ENCODE measurements at regions not wholly inside any gene's neighbourhood (a gene's known extent, or its start where the extent isn't known, plus 50 kb on each side); places are given as distances from the start of the nearest gene placed in this dataset.

GRCh38 chr4:72901553-72901952 lies 168.0 kb downstream of the COX18 start:
- no peaks in the 10 kb centered on the region for H3K9me3 ChIP-seq (ENCODE audit: insufficient read depth, low read length)
- H3K4me1 ChIP-seq (ENCODE audit: insufficient read depth, insufficient read length), result no peaks in the 10 kb centered on the region
- no peak overlapping the region for H3K4me3 ChIP-seq (ENCODE audit: insufficient read length, low read depth)
- H3K9ac ChIP-seq (ENCODE audit: insufficient read length, low read depth), result no peak overlapping the region
- TF ChIP-seq SUZ12 (IDR thresholded peaks at IDR 0.05; ENCODE audit: extremely low read depth, insufficient read depth, insufficient read length) (no peak), ZNF274 (IDR thresholded peaks at IDR 0.05; ENCODE audit: low read depth, low read length) (no peak), YY1 (IDR thresholded peaks at IDR 0.05; ENCODE audit: insufficient read depth, insufficient read length) (no peak)
- no peaks in the 10 kb centered on the region for H3K27me3 ChIP-seq (ENCODE audit: insufficient read depth, insufficient read length)
- H3K36me3 ChIP-seq (ENCODE audit: insufficient read depth, insufficient read length, low read length), result no peaks in the 10 kb centered on the region
- no peak for DNase-seq (ENCODE audit: low read depth, low spot score)

DNA sequence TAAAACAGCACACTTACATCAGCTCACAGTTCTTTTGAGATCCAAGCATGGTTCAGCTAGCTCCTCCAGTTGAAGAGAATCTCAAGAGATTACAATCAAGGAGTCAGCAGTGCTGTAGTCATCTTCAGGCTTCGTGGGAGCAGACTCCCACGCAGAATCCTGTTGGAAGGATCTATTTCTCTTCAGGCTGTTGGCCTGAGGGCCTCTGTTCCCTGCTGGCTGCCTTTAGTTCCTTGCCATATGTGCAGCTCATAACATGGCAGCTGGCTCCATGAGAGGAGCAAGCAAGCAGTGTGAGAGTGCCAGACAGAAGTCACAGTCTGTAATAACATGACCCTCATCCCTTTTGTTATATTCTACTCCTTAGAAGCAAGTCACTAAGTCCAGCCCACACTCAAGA lies 168.6 kb downstream of the COX18 start:
- no peak for TF ChIP-seq YY1 (IDR thresholded peaks at IDR 0.05; ENCODE audit: insufficient read depth, insufficient read length)
- TF ChIP-seq SUZ12 (IDR thresholded peaks at IDR 0.05; ENCODE audit: extremely low read depth, insufficient read depth, insufficient read length), result no peak
- TF ChIP-seq ZNF274 (IDR thresholded peaks at IDR 0.05; ENCODE audit: low read depth, low read length), result no peak
- H3K4me3 ChIP-seq (ENCODE audit: insufficient read length, low read depth), result no peak overlapping the region
- DNase-seq (ENCODE audit: low read depth, low spot score), result no peak

DNA sequence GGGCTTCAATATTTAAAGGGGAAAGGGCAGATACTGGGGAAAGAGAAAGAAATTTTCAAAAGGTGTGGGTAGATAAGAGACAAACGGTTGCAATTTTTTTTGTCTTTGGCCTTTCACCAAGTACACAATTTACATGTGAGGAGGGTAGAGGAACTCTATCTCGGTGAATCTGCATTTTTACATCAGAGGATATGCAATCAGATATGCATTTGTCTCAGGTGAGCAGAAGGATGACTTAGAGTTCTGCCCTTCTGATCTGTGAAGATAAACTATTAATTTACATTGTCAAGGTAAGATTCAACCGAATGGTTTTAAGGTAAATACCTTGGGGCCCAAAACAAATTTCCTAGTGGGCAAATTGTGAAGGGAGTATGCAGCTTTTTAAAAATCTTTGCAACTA lies 169.9 kb downstream of the COX18 start:
- no peak overlapping the region for H3K4me3 ChIP-seq (ENCODE audit: insufficient read length, low read depth)
- no peak for TF ChIP-seq ZNF274 (IDR thresholded peaks at IDR 0.05; ENCODE audit: low read depth, low read length)
- no peak for TF ChIP-seq YY1 (IDR thresholded peaks at IDR 0.05; ENCODE audit: insufficient read depth, insufficient read length)
- TF ChIP-seq SUZ12 (IDR thresholded peaks at IDR 0.05; ENCODE audit: extremely low read depth, insufficient read depth, insufficient read length), result no peak
- no peaks in the 10 kb centered on the region for H3K9me3 ChIP-seq (ENCODE audit: insufficient read depth, low read length)
- H3K9ac ChIP-seq (ENCODE audit: insufficient read length, low read depth), result no peak overlapping the region
- H3K4me1 ChIP-seq (ENCODE audit: insufficient read depth, insufficient read length), result no peaks in the 10 kb centered on the region
- DNase-seq (ENCODE audit: low read depth, low spot score), result no peak
- H3K27me3 ChIP-seq (ENCODE audit: insufficient read depth, insufficient read length), result no peaks in the 10 kb centered on the region
- no peaks in the 10 kb centered on the region for H3K36me3 ChIP-seq (ENCODE audit: insufficient read depth, insufficient read length, low read length)

More for the DNA sequence above, 168.6 kb downstream of the COX18 start:
- Histone ChIP-seq H3K4me1 (ENCODE audit: insufficient read depth, insufficient read length) (no peaks in the 10 kb centered on the region), H3K9me3 (ENCODE audit: insufficient read depth, low read length) (no peaks in the 10 kb centered on the region), H3K9ac (ENCODE audit: insufficient read length, low read depth) (no peak overlapping the region), H3K36me3 (ENCODE audit: insufficient read depth, insufficient read length, low read length) (no peaks in the 10 kb centered on the region), H3K27me3 (ENCODE audit: insufficient read depth, insufficient read length) (no peaks in the 10 kb centered on the region)

DNA sequence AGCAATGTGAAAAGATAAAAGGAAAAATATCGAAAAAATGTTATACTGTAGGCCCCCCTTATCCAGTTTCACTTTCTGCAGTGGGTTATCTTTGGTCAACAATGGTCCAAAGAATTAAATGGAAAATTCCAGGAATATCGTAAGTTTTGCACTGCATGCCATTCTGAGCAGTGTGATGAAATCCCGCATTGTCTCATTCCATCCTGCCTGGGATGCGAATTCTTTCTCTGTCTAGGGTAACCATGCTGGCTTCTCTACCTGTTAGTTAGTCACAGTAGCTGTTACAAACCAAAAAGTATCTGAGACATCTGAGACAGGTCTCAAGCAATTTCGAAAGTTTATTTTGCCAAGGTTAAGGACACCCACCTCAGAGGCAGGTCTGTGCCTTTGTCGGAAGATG lies 170.3 kb downstream of the COX18 start:
- DNase-seq (ENCODE audit: low read depth, low spot score), result no peak
- TF ChIP-seq ZNF274 (IDR thresholded peaks at IDR 0.05; ENCODE audit: low read depth, low read length) (no peak), YY1 (IDR thresholded peaks at IDR 0.05; ENCODE audit: insufficient read depth, insufficient read length) (no peak), SUZ12 (IDR thresholded peaks at IDR 0.05; ENCODE audit: extremely low read depth, insufficient read depth, insufficient read length) (no peak)
- Histone ChIP-seq H3K9me3 (ENCODE audit: insufficient read depth, low read length) (no peaks in the 10 kb centered on the region), H3K36me3 (ENCODE audit: insufficient read depth, insufficient read length, low read length) (no peaks in the 10 kb centered on the region), H3K4me1 (ENCODE audit: insufficient read depth, insufficient read length) (no peaks in the 10 kb centered on the region), H3K27me3 (ENCODE audit: insufficient read depth, insufficient read length) (no peaks in the 10 kb centered on the region), H3K9ac (ENCODE audit: insufficient read length, low read depth) (no peak overlapping the region), H3K4me3 (ENCODE audit: insufficient read length, low read depth) (no peak overlapping the region)

DNA sequence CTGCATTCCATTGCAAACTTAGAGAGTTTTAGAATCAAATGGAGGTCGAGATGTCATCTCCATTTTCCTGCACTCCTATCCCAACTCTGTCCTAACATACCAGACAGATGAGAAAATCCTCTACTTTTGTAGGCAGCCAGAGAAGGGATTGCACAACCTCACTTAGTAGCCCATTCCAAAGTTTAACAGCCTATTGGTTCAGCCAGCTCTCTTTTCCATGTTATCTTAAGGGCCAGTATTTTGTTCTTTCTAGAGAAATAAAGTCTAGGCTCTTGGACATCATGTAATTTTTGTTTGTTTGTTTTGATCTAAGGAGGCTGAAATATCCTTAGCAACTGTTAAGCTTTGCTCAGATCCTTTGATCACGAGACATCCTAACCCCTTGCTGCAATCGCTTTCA lies 173.0 kb downstream of the COX18 start:
- H3K4me3 ChIP-seq (ENCODE audit: insufficient read length, low read depth), result no peak overlapping the region
- no peaks in the 10 kb centered on the region for H3K27me3 ChIP-seq (ENCODE audit: insufficient read depth, insufficient read length)
- H3K4me1 ChIP-seq (ENCODE audit: insufficient read depth, insufficient read length), result no peaks in the 10 kb centered on the region
- DNase-seq (ENCODE audit: low read depth, low spot score), result no peak
- no peak for TF ChIP-seq ZNF274 (IDR thresholded peaks at IDR 0.05; ENCODE audit: low read depth, low read length)
- TF ChIP-seq SUZ12 (IDR thresholded peaks at IDR 0.05; ENCODE audit: extremely low read depth, insufficient read depth, insufficient read length), result no peak
- TF ChIP-seq YY1 (IDR thresholded peaks at IDR 0.05; ENCODE audit: insufficient read depth, insufficient read length), result no peak
- no peaks in the 10 kb centered on the region for H3K9me3 ChIP-seq (ENCODE audit: insufficient read depth, low read length)
- H3K9ac ChIP-seq (ENCODE audit: insufficient read length, low read depth), result no peak overlapping the region
- H3K36me3 ChIP-seq (ENCODE audit: insufficient read depth, insufficient read length, low read length), result no peaks in the 10 kb centered on the region

GRCh38 chr4:72895408-72895807 lies 174.1 kb downstream of the COX18 start:
- H3K4me1 ChIP-seq (ENCODE audit: insufficient read depth, insufficient read length), result no peaks in the 10 kb centered on the region
- H3K4me3 ChIP-seq (ENCODE audit: insufficient read length, low read depth), result no peak overlapping the region
- TF ChIP-seq YY1 (IDR thresholded peaks at IDR 0.05; ENCODE audit: insufficient read depth, insufficient read length) (no peak), SUZ12 (IDR thresholded peaks at IDR 0.05; ENCODE audit: extremely low read depth, insufficient read depth, insufficient read length) (no peak), ZNF274 (IDR thresholded peaks at IDR 0.05; ENCODE audit: low read depth, low read length) (no peak)
- H3K36me3 ChIP-seq (ENCODE audit: insufficient read depth, insufficient read length, low read length), result no peaks in the 10 kb centered on the region
- H3K27me3 ChIP-seq (ENCODE audit: insufficient read depth, insufficient read length), result no peaks in the 10 kb centered on the region
- no peaks in the 10 kb centered on the region for H3K9me3 ChIP-seq (ENCODE audit: insufficient read depth, low read length)
- no peak overlapping the region for H3K9ac ChIP-seq (ENCODE audit: insufficient read length, low read depth)
- DNase-seq (ENCODE audit: low read depth, low spot score), result no peak

GRCh38 chr4:72893354-72894066 lies 176.0 kb downstream of the COX18 start:
- H3K36me3 ChIP-seq (ENCODE audit: insufficient read depth, insufficient read length, low read length), result no peaks in the 10 kb centered on the region
- no peaks in the 10 kb centered on the region for H3K9me3 ChIP-seq (ENCODE audit: insufficient read depth, low read length)
- no peak for DNase-seq (ENCODE audit: low read depth, low spot score)
- no peaks in the 10 kb centered on the region for H3K27me3 ChIP-seq (ENCODE audit: insufficient read depth, insufficient read length)
- TF ChIP-seq SUZ12 (IDR thresholded peaks at IDR 0.05; ENCODE audit: extremely low read depth, insufficient read depth, insufficient read length), result no peak
- TF ChIP-seq YY1 (IDR thresholded peaks at IDR 0.05; ENCODE audit: insufficient read depth, insufficient read length), result no peak
- TF ChIP-seq ZNF274 (IDR thresholded peaks at IDR 0.05; ENCODE audit: low read depth, low read length), result no peak
- H3K4me3 ChIP-seq (ENCODE audit: insufficient read length, low read depth), result no peak overlapping the region
- H3K9ac ChIP-seq (ENCODE audit: insufficient read length, low read depth), result no peak overlapping the region
- H3K4me1 ChIP-seq (ENCODE audit: insufficient read depth, insufficient read length), result no peaks in the 10 kb centered on the region
